OCI-LY3 (cell line): ENCODE measurements at regions not wholly inside any gene's neighbourhood (a gene's known extent, or its start where the extent isn't known, plus 50 kb on each side); places are given as distances from the start of the nearest gene placed in this dataset.

ENCODE experiments used
- EZH2phosphoT487 ChIP-seq: fragments of 200-600 bp; shearing (Covaris generic); IDR thresholded peaks from 2 replicates; pipeline ENCODE4 v1.6.1; 2018; ENCODE audit warnings: antibody characterized with exemption, mixed run types, low read depth
- TF ChIP-seq, protein P1 (sequence below): fragments of 200-600, 300-600 bp; sonication (generic); IDR thresholded peaks from 2 replicates; pipeline ENCODE4 v1.5.1; 2014; ENCODE audit warnings: antibody characterized with exemption, low read length, low read depth

DNA sequence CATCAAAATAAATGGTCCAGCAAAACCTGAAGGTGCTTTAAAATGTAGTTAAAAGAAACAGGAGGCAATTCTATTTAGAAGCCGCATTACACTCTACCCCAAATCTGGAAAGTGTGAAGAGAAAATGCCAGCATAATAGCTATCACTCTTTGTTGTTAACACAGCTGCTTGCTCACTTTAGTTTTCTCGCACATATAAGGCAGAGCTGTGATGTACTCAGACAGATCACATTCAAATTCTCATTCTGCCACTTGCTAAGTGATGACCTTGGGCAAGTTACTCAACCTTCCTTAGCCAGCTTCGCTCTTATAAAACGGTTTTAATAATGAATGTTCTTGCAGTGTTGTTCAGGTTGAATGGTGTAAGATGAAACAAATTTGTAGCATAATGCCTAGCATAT, 56.0 kb upstream of the MGAT4C start:
- TF ChIP-seq, protein P1, sequence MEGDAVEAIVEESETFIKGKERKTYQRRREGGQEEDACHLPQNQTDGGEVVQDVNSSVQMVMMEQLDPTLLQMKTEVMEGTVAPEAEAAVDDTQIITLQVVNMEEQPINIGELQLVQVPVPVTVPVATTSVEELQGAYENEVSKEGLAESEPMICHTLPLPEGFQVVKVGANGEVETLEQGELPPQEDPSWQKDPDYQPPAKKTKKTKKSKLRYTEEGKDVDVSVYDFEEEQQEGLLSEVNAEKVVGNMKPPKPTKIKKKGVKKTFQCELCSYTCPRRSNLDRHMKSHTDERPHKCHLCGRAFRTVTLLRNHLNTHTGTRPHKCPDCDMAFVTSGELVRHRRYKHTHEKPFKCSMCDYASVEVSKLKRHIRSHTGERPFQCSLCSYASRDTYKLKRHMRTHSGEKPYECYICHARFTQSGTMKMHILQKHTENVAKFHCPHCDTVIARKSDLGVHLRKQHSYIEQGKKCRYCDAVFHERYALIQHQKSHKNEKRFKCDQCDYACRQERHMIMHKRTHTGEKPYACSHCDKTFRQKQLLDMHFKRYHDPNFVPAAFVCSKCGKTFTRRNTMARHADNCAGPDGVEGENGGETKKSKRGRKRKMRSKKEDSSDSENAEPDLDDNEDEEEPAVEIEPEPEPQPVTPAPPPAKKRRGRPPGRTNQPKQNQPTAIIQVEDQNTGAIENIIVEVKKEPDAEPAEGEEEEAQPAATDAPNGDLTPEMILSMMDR: no peak
- TF ChIP-seq EZH2phosphoT487: no peak
